Fibroblast of pulmonary artery (primary cell): ENCODE measurements at regions not wholly inside any gene's neighbourhood (a gene's known extent, or its start where the extent isn't known, plus 50 kb on each side); places are given as distances from the start of the nearest gene placed in this dataset.
A peak's percentile ranks its signal among the peaks of the same experiment; 100 is the strongest.
"Not testable (repeated sequence)": the region's sequence is repeated elsewhere in the genome, so short reads cannot be mapped to it uniquely, and the experiment has no call there.

Experiments
- DNase-seq: peaks from one replicate; pipeline ENCODE4 v3.0.0-alpha.2; 2010; ENCODE audit warnings: low read depth
- H3K4me3 ChIP-seq: replicated peaks from 2 replicates; pipeline ENCODE4 v1.5.1; 2011; ENCODE audit warnings: low read depth, mild to moderate bottlenecking, control low read depth, low read length, moderate library complexity
- CTCF ChIP-seq: IDR thresholded peaks from 2 replicates; pipeline ENCODE4 v1.5.1; 2011; ENCODE audit warnings: mild to moderate bottlenecking, control low read depth, low read length, inconsistent platforms; ENCODE audit errors: missing control alignments

- no peak for TF ChIP-seq CTCF
- no peak for DNase-seq
- H3K4me3 ChIP-seq = no peak overlapping the region
Observed at GRCh38 chr16:61465285-61465684, 571.0 kb downstream of the CDH8 start.

- no peak for TF ChIP-seq CTCF
- no peak overlapping the region for H3K4me3 ChIP-seq
- DNase-seq = no peak
Observed at GRCh38 chr16:61460020-61460419, 576.2 kb downstream of the CDH8 start.

GRCh38 chr16:61435346-61435745, 600.9 kb downstream of the CDH8 start:
- no peak overlapping the region for H3K4me3 ChIP-seq
- DNase-seq = no peak
- TF ChIP-seq CTCF = no peak

GRCh38 chr16:61432421-61432820, 603.8 kb downstream of the CDH8 start:
- H3K4me3 ChIP-seq = no peak overlapping the region
- peak; percentile 1 for DNase-seq
- TF ChIP-seq CTCF = no peak

DNA sequence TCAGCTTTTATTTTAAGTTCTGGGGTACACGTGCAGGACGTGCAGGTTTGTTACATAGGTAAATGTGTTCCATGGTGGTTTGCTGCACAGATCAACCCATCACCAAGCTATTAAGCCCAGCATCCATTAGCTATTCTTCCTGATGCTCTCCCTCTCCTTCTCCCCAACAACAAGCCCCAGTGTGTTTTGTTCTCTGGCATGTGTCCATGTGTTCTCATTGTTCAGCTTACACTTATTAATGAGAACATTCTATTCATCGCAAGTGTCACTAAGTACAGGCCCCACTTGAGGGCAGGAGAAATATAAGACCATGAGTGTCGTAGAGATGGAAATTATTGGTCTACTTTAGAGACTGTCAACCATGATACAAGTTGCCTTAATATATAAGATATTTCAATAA, 615.1 kb downstream of the CDH8 start:
- no peak for DNase-seq
- no peak overlapping the region for H3K4me3 ChIP-seq
- TF ChIP-seq CTCF = no peak

GRCh38 chr16:61419791-61420190, 616.4 kb downstream of the CDH8 start:
- TF ChIP-seq CTCF = no peak
- DNase-seq = no peak
- no peak overlapping the region for H3K4me3 ChIP-seq

GRCh38 chr16:61418802-61419201, 617.4 kb downstream of the CDH8 start:
- not testable (repeated sequence) for H3K4me3 ChIP-seq, DNase-seq

- TF ChIP-seq CTCF = no peak
- H3K4me3 ChIP-seq = no peak overlapping the region
- no peak for DNase-seq
Observed at GRCh38 chr16:61415126-61415525, 621.1 kb downstream of the CDH8 start.
